Spleen (tissue), 7 donors: ENCODE measurements at regions not wholly inside any gene's neighbourhood (a gene's known extent, or its start where the extent isn't known, plus 50 kb on each side); places are given as distances from the start of the nearest gene placed in this dataset.

Source experiments
- CTCF ChIP-seq, 11 experiments: fragments of 200-600 bp in 7 of 11; fragments of 450-650 bp in 4 of 11; sonication (generic) in 4 of 11; IDR thresholded peaks in 8 of 11; conservative IDR thresholded peaks in 3 of 11; 1 replicate in 7 of 11; 2 replicates in 4 of 11; pipeline versions ENCODE4 v1.4.0 to v1.8.0; 2016 to 2021; ENCODE audit warnings: antibody characterized with exemption in 11 of 11, inconsistent platforms in 4 of 11, mild to moderate bottlenecking in 1 of 11
- POLR2A ChIP-seq, 3 donors: fragments of 450-650 bp; IDR thresholded peaks; one replicate each; pipeline ENCODE4 v1.5.1; 2017; ENCODE audit warnings: antibody characterized with exemption in 3 of 3, mild to moderate bottlenecking in 1 of 3
- POLR2AphosphoS5 ChIP-seq, 3 donors: sonication (generic); formaldehyde crosslinking; IDR thresholded peaks; one replicate each; pipeline ENCODE4 v1.5.1; 2017; ENCODE audit warnings: antibody characterized with exemption in 3 of 3
- donor health status: DM: no; HTN: no; CAD: no; lungs with moderate emphysema.
- donor health status: DM: no; HTN: no; CAD: no.
- donor health status: DM: no; HTN: no; CAD: no.

DNA sequence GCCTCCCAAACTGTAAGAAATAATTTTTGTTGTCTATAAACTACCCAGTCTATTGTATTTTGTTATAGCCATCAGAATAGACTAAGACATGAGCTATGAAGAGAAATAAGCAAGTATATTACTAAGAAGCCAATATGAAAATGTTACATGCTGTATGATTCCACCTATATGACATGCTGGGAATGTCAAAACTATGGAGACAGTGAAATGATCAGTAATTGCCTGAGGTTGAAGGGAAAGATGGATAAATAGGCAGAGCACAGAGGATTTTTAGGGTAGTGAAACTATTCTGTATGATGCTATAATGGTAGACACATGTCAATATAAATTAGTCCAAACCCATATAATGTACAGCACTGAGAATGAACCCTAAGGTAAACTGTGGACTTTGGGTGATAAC, 261.3 kb upstream of the PCDH15 start:
- TF ChIP-seq CTCF (IDR thresholded peaks at IDR 0.05 in 8 of 11, conservative IDR thresholded peaks at IDR 0.05 in 3 of 11) (no peak), POLR2A (IDR thresholded peaks at IDR 0.05) (no peak), POLR2AphosphoS5 (IDR thresholded peaks at IDR 0.05) (no peak)
